Bronchial epithelial cell (primary cell): ENCODE measurements at regions not wholly inside any gene's neighbourhood (a gene's known extent, or its start where the extent isn't known, plus 50 kb on each side); places are given as distances from the start of the nearest gene placed in this dataset.

Experiments used
- DNase-seq: peaks from one replicate; pipeline ENCODE4 v3.0.0-alpha.2; 2010; ENCODE audit warnings: low read depth
- FAIRE-seq: peaks from 2 replicates; lab custom pipeline; 2011; peaks lifted over from hg19 to GRCh38; lab: Jason Lieb, UNC
- H3K27me3 ChIP-seq: 2 replicates; pipeline ENCODE4 v1.5.1; 2011; ENCODE audit warnings: low read length; ENCODE audit not compliant: control insufficient read depth, insufficient read depth
- H3K36me3 ChIP-seq: 2 replicates; pipeline ENCODE4 v1.5.1; 2011; ENCODE audit warnings: low read length; ENCODE audit not compliant: control insufficient read depth, insufficient read depth
- H3K4me3 ChIP-seq: 2 replicates; pipeline ENCODE4 v1.5.1; 2011; ENCODE audit warnings: mild to moderate bottlenecking, low read depth, low read length, control low read depth
- CTCF ChIP-seq: IDR thresholded peaks from 2 replicates; pipeline ENCODE4 v1.5.1; 2011; ENCODE audit warnings: mild to moderate bottlenecking, moderate library complexity, low read length, control low read depth, inconsistent platforms; ENCODE audit not compliant: insufficient read depth, severe bottlenecking

GRCh38 chr6:103409475-103409874 is 1450.2 kb downstream of the HACE1 start:
- no peak for FAIRE-seq
- TF ChIP-seq CTCF = no peak
- Histone ChIP-seq H3K36me3 (no peaks in the 10 kb centered on the region), H3K4me3 (no peak overlapping the region), H3K27me3 (no peaks in the 10 kb centered on the region)
- DNase-seq = no peak

GRCh38 chr6:103405321-103405720 is 1454.4 kb downstream of the HACE1 start:
- FAIRE-seq (no peak), DNase-seq (no peak)
- no peak for TF ChIP-seq CTCF
- Histone ChIP-seq H3K27me3 (no peaks in the 10 kb centered on the region), H3K36me3 (no peaks in the 10 kb centered on the region), H3K4me3 (no peak overlapping the region)

DNA sequence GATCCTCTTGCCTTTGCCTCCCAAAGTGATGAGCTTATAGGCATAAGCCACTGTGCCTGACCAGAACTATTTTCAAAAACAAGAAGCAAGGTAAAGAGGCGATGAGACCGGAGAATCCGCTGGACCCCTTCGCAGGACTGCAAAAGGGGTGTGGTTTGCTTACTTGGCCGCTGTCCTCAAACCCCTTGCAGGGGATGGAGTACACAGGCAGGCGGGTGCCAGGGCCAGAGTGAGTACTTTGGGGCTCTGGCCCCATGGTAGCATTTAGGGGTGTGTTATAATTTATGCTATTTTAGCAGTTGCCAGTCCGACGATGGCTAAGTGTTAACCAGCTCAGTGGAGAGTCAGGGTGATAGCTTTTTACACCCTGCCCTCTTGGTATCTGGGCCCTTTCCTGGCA is 1454.9 kb downstream of the HACE1 start:
- Histone ChIP-seq H3K4me3 (no peak overlapping the region), H3K27me3 (no peaks in the 10 kb centered on the region), H3K36me3 (no peaks in the 10 kb centered on the region)
- FAIRE-seq (no peak), DNase-seq (no peak)
- TF ChIP-seq CTCF = no peak

DNA sequence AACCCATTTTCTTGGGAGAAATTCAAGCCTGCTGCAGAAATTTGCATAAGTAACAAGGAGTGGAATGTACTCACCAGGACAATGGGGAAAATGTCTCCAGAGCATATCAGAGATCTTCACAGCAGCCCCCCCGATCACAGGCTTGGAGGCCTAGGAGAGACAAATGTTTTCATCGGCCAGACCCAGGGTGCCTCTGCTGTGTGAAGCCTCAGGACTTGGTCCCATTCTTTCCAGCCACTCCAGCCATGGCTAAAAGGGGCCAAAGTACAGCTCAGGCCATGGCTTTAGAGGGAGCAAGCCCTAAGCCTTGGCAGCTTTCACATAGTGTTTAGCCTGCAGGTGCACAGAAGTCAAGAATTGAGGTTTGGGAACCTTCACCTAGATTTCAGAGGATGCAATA is 1463.0 kb downstream of the HACE1 start:
- H3K36me3 ChIP-seq = no peaks in the 10 kb centered on the region
- FAIRE-seq = no peak
- H3K27me3 ChIP-seq = no peaks in the 10 kb centered on the region
- H3K4me3 ChIP-seq = no peak overlapping the region
- TF ChIP-seq CTCF = no peak
- no peak for DNase-seq

GRCh38 chr6:103379272-103379671 is 1480.4 kb downstream of the HACE1 start:
- no peak for FAIRE-seq
- TF ChIP-seq CTCF = no peak
- H3K27me3 ChIP-seq = no peaks in the 10 kb centered on the region

GRCh38 chr6:103367212-103367611 is 1492.5 kb downstream of the HACE1 start:
- H3K4me3 ChIP-seq = no peak overlapping the region
- H3K36me3 ChIP-seq = no peaks in the 10 kb centered on the region
- no peaks in the 10 kb centered on the region for H3K27me3 ChIP-seq
- no peak for TF ChIP-seq CTCF
- no peak for FAIRE-seq
- no peak for DNase-seq

More at GRCh38 chr6:103379272-103379671, 1480.4 kb downstream of the HACE1 start:
- Histone ChIP-seq H3K36me3 (no peaks in the 10 kb centered on the region), H3K4me3 (no peak overlapping the region)
- DNase-seq = no peak
